ENCODE measurements at regions not wholly inside any gene's neighbourhood (a gene's known extent, or its start where the extent isn't known, plus 50 kb on each side); places are given as distances from the start of the nearest gene placed in this dataset.
"Not testable (repeated sequence)": the region's sequence is repeated elsewhere in the genome, so short reads cannot be mapped to it uniquely, and the experiment has no call there.

DNA sequence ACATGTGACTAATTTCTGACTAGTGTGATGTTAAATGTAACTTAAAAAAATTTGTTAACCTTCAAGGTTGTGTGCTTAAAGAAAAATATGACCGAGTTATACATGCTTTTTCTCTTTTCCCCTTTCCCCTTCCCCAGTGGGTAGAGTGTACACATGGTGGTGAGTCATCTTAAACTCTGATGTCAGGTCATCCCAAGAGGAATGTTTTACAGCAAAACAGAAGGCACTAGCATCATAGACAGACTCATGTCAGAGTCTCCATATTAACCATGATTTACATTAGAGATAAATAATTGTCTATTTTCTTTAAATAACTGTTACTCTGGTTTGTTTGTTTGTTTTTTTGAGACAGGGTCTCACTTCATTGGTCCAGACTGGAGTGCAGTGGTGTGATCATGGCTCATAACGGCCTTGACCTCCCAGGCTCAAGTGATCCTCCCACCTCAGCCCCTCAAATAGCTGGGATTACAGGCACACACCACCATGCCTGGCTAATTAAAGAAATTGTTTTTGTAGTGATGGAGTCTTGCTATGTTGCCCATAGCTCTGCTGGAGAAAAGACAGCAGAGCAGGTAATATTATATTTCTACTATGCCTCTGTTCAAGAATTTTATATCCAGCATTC is 160.4 kb upstream of the PCDH9 start:
- H3K4me3 Mint-ChIP-seq (ENCODE audit: unreplicated experiment) = no peak overlapping the region
- no peak overlapping the region for H3K27ac Mint-ChIP-seq (ENCODE audit: unreplicated experiment)
- no peak for DNase-seq (ENCODE audit: low spot score)

DNA sequence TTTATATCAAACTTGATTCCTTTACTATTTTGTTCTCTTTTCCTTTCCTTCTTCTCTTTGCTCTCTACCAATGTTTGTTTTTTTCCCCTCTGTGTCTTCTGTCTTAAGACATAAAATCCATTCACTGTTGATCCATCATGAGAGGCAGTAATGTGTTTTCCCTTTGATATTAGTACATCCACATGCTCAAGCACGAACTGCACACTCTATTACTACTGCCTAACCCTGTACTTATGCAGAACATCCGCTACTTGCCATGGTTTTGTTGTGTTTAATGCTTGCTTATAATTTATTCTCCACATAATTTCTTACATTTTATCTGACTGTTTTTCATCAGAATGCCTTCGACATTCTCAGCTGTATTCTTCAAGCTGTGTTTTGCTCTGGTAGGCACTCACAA is 159.0 kb upstream of the PCDH9 start:
- peaks cover 9% of the 10 kb centered on the region for H3K4me1 Mint-ChIP-seq (ENCODE audit: low read depth)
- peaks cover 18% of the 10 kb centered on the region for H3K9me3 Mint-ChIP-seq (ENCODE audit: low read depth)
- DNase-seq (ENCODE audit: low spot score) = no peak
- no peak overlapping the region for H3K27ac Mint-ChIP-seq (ENCODE audit: unreplicated experiment)
- H3K36me3 Mint-ChIP-seq (ENCODE audit: low read depth) = no peaks in the 10 kb centered on the region
- no peak overlapping the region for H3K4me3 Mint-ChIP-seq (ENCODE audit: unreplicated experiment)
- TF ChIP-seq, protein P1, sequence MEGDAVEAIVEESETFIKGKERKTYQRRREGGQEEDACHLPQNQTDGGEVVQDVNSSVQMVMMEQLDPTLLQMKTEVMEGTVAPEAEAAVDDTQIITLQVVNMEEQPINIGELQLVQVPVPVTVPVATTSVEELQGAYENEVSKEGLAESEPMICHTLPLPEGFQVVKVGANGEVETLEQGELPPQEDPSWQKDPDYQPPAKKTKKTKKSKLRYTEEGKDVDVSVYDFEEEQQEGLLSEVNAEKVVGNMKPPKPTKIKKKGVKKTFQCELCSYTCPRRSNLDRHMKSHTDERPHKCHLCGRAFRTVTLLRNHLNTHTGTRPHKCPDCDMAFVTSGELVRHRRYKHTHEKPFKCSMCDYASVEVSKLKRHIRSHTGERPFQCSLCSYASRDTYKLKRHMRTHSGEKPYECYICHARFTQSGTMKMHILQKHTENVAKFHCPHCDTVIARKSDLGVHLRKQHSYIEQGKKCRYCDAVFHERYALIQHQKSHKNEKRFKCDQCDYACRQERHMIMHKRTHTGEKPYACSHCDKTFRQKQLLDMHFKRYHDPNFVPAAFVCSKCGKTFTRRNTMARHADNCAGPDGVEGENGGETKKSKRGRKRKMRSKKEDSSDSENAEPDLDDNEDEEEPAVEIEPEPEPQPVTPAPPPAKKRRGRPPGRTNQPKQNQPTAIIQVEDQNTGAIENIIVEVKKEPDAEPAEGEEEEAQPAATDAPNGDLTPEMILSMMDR (IDR thresholded peaks at IDR 0.05) = no peak
- no peaks in the 10 kb centered on the region for H3K27me3 Mint-ChIP-seq (ENCODE audit: low read depth)

More for the DNA sequence above, 160.4 kb upstream of the PCDH9 start:
- Mint-ChIP-seq H3K36me3 (ENCODE audit: low read depth) (no peaks in the 10 kb centered on the region), H3K4me1 (ENCODE audit: low read depth) (peaks cover 9% of the 10 kb centered on the region), H3K27me3 (ENCODE audit: low read depth) (no peaks in the 10 kb centered on the region), H3K9me3 (ENCODE audit: low read depth) (peaks cover 18% of the 10 kb centered on the region)
- TF ChIP-seq, protein P1 (IDR thresholded peaks at IDR 0.05) = no peak

DNA sequence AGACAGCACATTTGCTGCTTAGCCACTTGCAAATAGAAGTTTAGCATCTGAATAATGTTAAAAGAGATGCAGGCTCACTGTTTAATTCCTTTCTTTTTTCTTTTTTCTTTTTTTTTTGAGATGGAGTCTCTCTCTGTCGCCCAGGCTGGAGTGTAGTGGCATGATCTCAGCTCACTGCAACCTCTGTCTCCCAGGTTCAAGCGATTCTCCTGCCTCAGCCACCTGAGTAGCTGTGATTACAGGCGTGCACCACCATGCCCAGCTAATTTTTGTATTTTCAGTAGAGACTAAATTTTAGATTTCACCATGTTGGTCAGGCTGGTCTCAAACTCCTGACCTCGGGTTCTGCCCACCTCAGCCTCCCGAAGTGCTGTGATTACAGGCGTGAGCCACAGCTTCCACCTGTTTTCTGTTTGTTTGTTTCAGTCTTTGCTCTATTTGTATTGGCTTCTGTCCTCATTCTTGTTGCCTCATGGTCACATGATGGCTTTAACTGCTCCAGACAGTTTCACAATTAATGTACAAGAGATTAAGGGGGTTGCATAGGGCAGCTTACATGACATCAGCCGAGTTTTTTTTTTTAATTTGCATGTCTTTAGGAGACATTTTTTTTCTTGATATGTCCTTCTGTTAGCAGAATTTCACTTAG is 153.1 kb upstream of the PCDH9 start:
- H3K9me3 Mint-ChIP-seq (ENCODE audit: low read depth) = peaks cover 18% of the 10 kb centered on the region
- H3K4me3 Mint-ChIP-seq (ENCODE audit: unreplicated experiment); DNase-seq (ENCODE audit: low spot score); H3K27ac Mint-ChIP-seq (ENCODE audit: unreplicated experiment); H3K27me3 Mint-ChIP-seq (ENCODE audit: low read depth); H3K36me3 Mint-ChIP-seq (ENCODE audit: low read depth); H3K4me1 Mint-ChIP-seq (ENCODE audit: low read depth): not testable (repeated sequence)

DNA sequence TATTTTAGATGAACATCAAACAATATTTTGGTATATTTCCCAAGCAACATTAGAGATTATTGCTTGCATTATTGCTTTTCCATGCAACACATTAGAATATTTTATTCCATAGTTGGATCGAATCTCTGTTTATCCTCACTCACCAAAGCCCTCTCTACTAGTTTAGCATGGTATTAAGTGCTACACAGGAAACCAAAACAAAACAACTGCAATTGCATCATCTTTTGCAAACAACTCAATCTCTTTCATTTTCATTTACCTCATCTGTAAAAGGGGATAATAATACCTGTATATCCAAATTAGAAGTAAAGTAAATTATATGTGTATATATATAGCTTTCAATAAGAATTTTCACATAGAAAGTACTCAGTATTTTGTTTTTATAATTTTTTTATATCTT is 147.8 kb upstream of the PCDH9 start:
- H3K27me3 Mint-ChIP-seq (ENCODE audit: low read depth) = no peaks in the 10 kb centered on the region
- no peak for DNase-seq (ENCODE audit: low spot score)
- peaks cover 7% of the 10 kb centered on the region for H3K4me1 Mint-ChIP-seq (ENCODE audit: low read depth)
- H3K27ac Mint-ChIP-seq (ENCODE audit: unreplicated experiment) = no peak overlapping the region
- H3K9me3 Mint-ChIP-seq (ENCODE audit: low read depth) = no peaks in the 10 kb centered on the region
- no peak overlapping the region for H3K4me3 Mint-ChIP-seq (ENCODE audit: unreplicated experiment)
- no peaks in the 10 kb centered on the region for H3K36me3 Mint-ChIP-seq (ENCODE audit: low read depth)
- TF ChIP-seq, protein P1 (IDR thresholded peaks at IDR 0.05) = no peak

DNA sequence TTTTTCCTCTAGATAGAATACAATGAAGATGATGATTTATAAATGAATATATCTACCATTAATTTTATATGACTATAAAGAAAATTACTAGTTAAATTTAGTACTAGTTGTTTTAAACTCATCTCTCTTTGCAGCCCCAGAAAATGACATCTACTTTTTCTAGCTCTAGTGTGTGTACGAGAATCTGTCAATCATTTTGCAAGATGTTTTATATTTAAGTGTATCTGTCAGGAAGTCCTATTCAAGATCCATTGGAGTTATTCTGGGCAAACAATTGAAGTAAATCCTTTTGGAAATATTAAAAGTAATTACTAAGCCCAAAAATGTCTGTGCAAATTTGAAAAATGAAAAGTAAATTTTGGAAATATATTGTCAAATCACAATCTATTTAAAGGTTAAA is 144.3 kb upstream of the PCDH9 start:
- TF ChIP-seq, protein P1 (IDR thresholded peaks at IDR 0.05) = no peak
- no peak overlapping the region for H3K4me3 Mint-ChIP-seq (ENCODE audit: unreplicated experiment)
- no peaks in the 10 kb centered on the region for H3K36me3 Mint-ChIP-seq (ENCODE audit: low read depth)
- no peaks in the 10 kb centered on the region for H3K27me3 Mint-ChIP-seq (ENCODE audit: low read depth)
- no peak overlapping the region for H3K27ac Mint-ChIP-seq (ENCODE audit: unreplicated experiment)
- no peak for DNase-seq (ENCODE audit: low spot score)
- peaks cover 2% of the 10 kb centered on the region for H3K9me3 Mint-ChIP-seq (ENCODE audit: low read depth)
- peaks cover 35% of the 10 kb centered on the region for H3K4me1 Mint-ChIP-seq (ENCODE audit: low read depth)
